ENCODE measurements at regions not wholly inside any gene's neighbourhood (a gene's known extent, or its start where the extent isn't known, plus 50 kb on each side); places are given as distances from the start of the nearest gene placed in this dataset.
A peak's percentile ranks its signal among the peaks of the same experiment; 100 is the strongest.

GRCh38 chr12:39157696-39158342, 252.4 kb upstream of the CPNE8 start:
- Histone ChIP-seq H3K18ac (ENCODE audit: low read depth in 1 of 2, low read length in 2 of 2) (no peak overlapping the region), H2BK5ac (ENCODE audit: low read depth, low read length, poor library complexity, severe bottlenecking) (no peak overlapping the region), H3K27ac (ENCODE audit: low read length, poor library complexity, severe bottlenecking) (no peak overlapping the region), H3K4me3 (ENCODE audit: insufficient read depth in 1 of 2, low read depth in 1 of 2, low read length in 2 of 2) (no peak overlapping the region), H3K14ac (ENCODE audit: low read length in 2 of 2) (no peak overlapping the region), H4K91ac (ENCODE audit: low read length) (no peak overlapping the region), H3K4me1 (ENCODE audit: control insufficient read depth, insufficient read depth, low read depth, low read length) (no peaks in the 10 kb centered on the region), H4K8ac (ENCODE audit: low read length) (no peak overlapping the region), H3K9ac (ENCODE audit: low read length) (no peak overlapping the region), H3K23ac (ENCODE audit: low read length in 2 of 2) (no peak overlapping the region), H2AFZ (ENCODE audit: low read depth, low read length) (no peak overlapping the region), H2BK120ac (ENCODE audit: low read depth, low read length) (no peak overlapping the region), H2BK15ac (ENCODE audit: low read depth, poor library complexity, severe bottlenecking) (no peak overlapping the region), H3K36me3 (ENCODE audit: control insufficient read depth in 1 of 2, insufficient read depth in 2 of 2, low read depth in 1 of 2, low read length in 2 of 2) (no peaks in the 10 kb centered on the region), H2BK12ac (ENCODE audit: low read length in 2 of 2) (no peak overlapping the region), H3K79me1 (replicated peaks; ENCODE audit: low read length, poor library complexity, severe bottlenecking) (no peaks in the 10 kb centered on the region), H3K9me3 (ENCODE audit: control insufficient read depth, low read length) (peaks cover 5% of the 10 kb centered on the region), H3K27me3 (ENCODE audit: control insufficient read depth in 1 of 2, insufficient read depth in 1 of 2, low read length in 2 of 2) (no peaks in the 10 kb centered on the region), H3K4ac (ENCODE audit: low read depth in 1 of 2, low read length in 2 of 2) (no peak overlapping the region), H3K4me2 (ENCODE audit: low read length, poor library complexity, severe bottlenecking) (no peak overlapping the region), H2AK5ac (ENCODE audit: low read length, severe bottlenecking) (no peak overlapping the region)
- 85% methylated on average over 5 of the region's 5 CpGs for WGBS
- no peak for DNase-seq

GRCh38 chr12:39145175-39145999, 240.0 kb upstream of the CPNE8 start:
- Histone ChIP-seq H3K18ac (ENCODE audit: low read depth in 1 of 2, low read length in 2 of 2) (peak overlapping the region in 1 of 2 experiments; percentile 46), H3K23ac (ENCODE audit: low read length in 2 of 2) (no peak overlapping the region), H4K91ac (ENCODE audit: low read length) (no peak overlapping the region), H2BK5ac (ENCODE audit: low read depth, low read length, poor library complexity, severe bottlenecking) (no peak overlapping the region), H3K4ac (ENCODE audit: low read depth in 1 of 2, low read length in 2 of 2) (peak overlapping the region in 1 of 2 experiments; percentile 7), H3K27ac (ENCODE audit: low read length, poor library complexity, severe bottlenecking) (no peak overlapping the region), H2BK12ac (ENCODE audit: low read length in 2 of 2) (no peak overlapping the region), H2AK5ac (ENCODE audit: low read length, severe bottlenecking) (no peak overlapping the region), H3K14ac (ENCODE audit: low read length in 2 of 2) (no peak overlapping the region), H2BK120ac (ENCODE audit: low read depth, low read length) (no peak overlapping the region), H3K9ac (ENCODE audit: low read length) (no peak overlapping the region), H3K27me3 (ENCODE audit: control insufficient read depth in 1 of 2, insufficient read depth in 1 of 2, low read length in 2 of 2) (peaks cover 0 to 28% of the 10 kb centered on the region in 2 experiments), H3K4me1 (ENCODE audit: control insufficient read depth, insufficient read depth, low read depth, low read length) (peaks cover 5% of the 10 kb centered on the region), H3K9me3 (ENCODE audit: control insufficient read depth, low read length) (peaks cover 9% of the 10 kb centered on the region), H3K36me3 (ENCODE audit: control insufficient read depth in 1 of 2, insufficient read depth in 2 of 2, low read depth in 1 of 2, low read length in 2 of 2) (no peaks in the 10 kb centered on the region), H3K4me2 (ENCODE audit: low read length, poor library complexity, severe bottlenecking) (peak overlapping the region; percentile 26), H3K79me1 (replicated peaks; ENCODE audit: low read length, poor library complexity, severe bottlenecking) (no peaks in the 10 kb centered on the region), H4K8ac (ENCODE audit: low read length) (peak overlapping the region; percentile 75), H3K4me3 (ENCODE audit: insufficient read depth in 1 of 2, low read depth in 1 of 2, low read length in 2 of 2) (peak overlapping the region; percentile 39 to 58), H2BK15ac (ENCODE audit: low read depth, poor library complexity, severe bottlenecking) (no peak overlapping the region), H2AFZ (ENCODE audit: low read depth, low read length) (peak overlapping the region; percentile 54)
- peak; percentile 29 for DNase-seq
- 62% methylated on average over 65 of the region's 70 CpGs for WGBS

- peaks cover 5% of the 10 kb centered on the region for H3K4me1 ChIP-seq (ENCODE audit: control insufficient read depth, insufficient read depth, low read depth, low read length)
- no peak for DNase-seq
- H3K14ac ChIP-seq (ENCODE audit: low read length in 2 of 2), result no peak overlapping the region
- peaks cover 2% of the 10 kb centered on the region for H3K9me3 ChIP-seq (ENCODE audit: control insufficient read depth, low read length)
- H3K4ac ChIP-seq (ENCODE audit: low read depth in 1 of 2, low read length in 2 of 2), result no peak overlapping the region
- H3K4me2 ChIP-seq (ENCODE audit: low read length, poor library complexity, severe bottlenecking), result no peak overlapping the region
- no peak overlapping the region for H3K9ac ChIP-seq (ENCODE audit: low read length)
- peak overlapping the region; percentile 8 for H4K91ac ChIP-seq (ENCODE audit: low read length)
- H3K36me3 ChIP-seq (ENCODE audit: control insufficient read depth in 1 of 2, insufficient read depth in 2 of 2, low read depth in 1 of 2, low read length in 2 of 2), result no peaks in the 10 kb centered on the region
- H2BK5ac ChIP-seq (ENCODE audit: low read depth, low read length, poor library complexity, severe bottlenecking), result no peak overlapping the region
- no peak overlapping the region for H2BK15ac ChIP-seq (ENCODE audit: low read depth, poor library complexity, severe bottlenecking)
- H4K8ac ChIP-seq (ENCODE audit: low read length), result no peak overlapping the region
- H3K4me3 ChIP-seq (ENCODE audit: insufficient read depth in 1 of 2, low read depth in 1 of 2, low read length in 2 of 2), result peak overlapping the region in 1 of 2 experiments; percentile 58
- H2AFZ ChIP-seq (ENCODE audit: low read depth, low read length), result no peak overlapping the region
- no peak overlapping the region for H2BK12ac ChIP-seq (ENCODE audit: low read length in 2 of 2)
- no peaks in the 10 kb centered on the region for H3K79me1 ChIP-seq (replicated peaks; ENCODE audit: low read length, poor library complexity, severe bottlenecking)
- H3K27me3 ChIP-seq (ENCODE audit: control insufficient read depth in 1 of 2, insufficient read depth in 1 of 2, low read length in 2 of 2), result peaks cover 0 to 28% of the 10 kb centered on the region in 2 experiments
- no peak overlapping the region for H2BK120ac ChIP-seq (ENCODE audit: low read depth, low read length)
- 81% methylated on average over 30 of the region's 41 CpGs for WGBS
- H3K23ac ChIP-seq (ENCODE audit: low read length in 2 of 2), result no peak overlapping the region
- no peak overlapping the region for H2AK5ac ChIP-seq (ENCODE audit: low read length, severe bottlenecking)
- no peak overlapping the region for H3K27ac ChIP-seq (ENCODE audit: low read length, poor library complexity, severe bottlenecking)
- H3K18ac ChIP-seq (ENCODE audit: low read depth in 1 of 2, low read length in 2 of 2), result peak overlapping the region in 1 of 2 experiments; percentile 8
These were observed 239.2 kb upstream of the CPNE8 start for GRCh38 chr12:39144613-39145061.

- no peak overlapping the region for H4K8ac ChIP-seq (ENCODE audit: low read length)
- H3K4me1 ChIP-seq (ENCODE audit: control insufficient read depth, insufficient read depth, low read depth, low read length), result no peaks in the 10 kb centered on the region
- no peak overlapping the region for H3K4me3 ChIP-seq (ENCODE audit: insufficient read depth in 1 of 2, low read depth in 1 of 2, low read length in 2 of 2)
- no peak overlapping the region for H2BK120ac ChIP-seq (ENCODE audit: low read depth, low read length)
- no peak overlapping the region for H3K9ac ChIP-seq (ENCODE audit: low read length)
- no peak overlapping the region for H2BK5ac ChIP-seq (ENCODE audit: low read depth, low read length, poor library complexity, severe bottlenecking)
- no peaks in the 10 kb centered on the region for H3K79me1 ChIP-seq (replicated peaks; ENCODE audit: low read length, poor library complexity, severe bottlenecking)
- no peak overlapping the region for H2AK5ac ChIP-seq (ENCODE audit: low read length, severe bottlenecking)
- 86% methylated on average over 3 of the region's 4 CpGs for WGBS
- no peak overlapping the region for H3K18ac ChIP-seq (ENCODE audit: low read depth in 1 of 2, low read length in 2 of 2)
- no peak overlapping the region for H3K14ac ChIP-seq (ENCODE audit: low read length in 2 of 2)
- H2AFZ ChIP-seq (ENCODE audit: low read depth, low read length), result no peak overlapping the region
- H3K9me3 ChIP-seq (ENCODE audit: control insufficient read depth, low read length), result no peaks in the 10 kb centered on the region
- H3K23ac ChIP-seq (ENCODE audit: low read length in 2 of 2), result no peak overlapping the region
- no peak overlapping the region for H3K4me2 ChIP-seq (ENCODE audit: low read length, poor library complexity, severe bottlenecking)
- no peak overlapping the region for H4K91ac ChIP-seq (ENCODE audit: low read length)
- no peak overlapping the region for H2BK15ac ChIP-seq (ENCODE audit: low read depth, poor library complexity, severe bottlenecking)
- H2BK12ac ChIP-seq (ENCODE audit: low read length in 2 of 2), result no peak overlapping the region
- H3K4ac ChIP-seq (ENCODE audit: low read depth in 1 of 2, low read length in 2 of 2), result no peak overlapping the region
- H3K27me3 ChIP-seq (ENCODE audit: control insufficient read depth in 1 of 2, insufficient read depth in 1 of 2, low read length in 2 of 2), result peaks cover 0 to under 1% of the 10 kb centered on the region in 2 experiments
- no peak overlapping the region for H3K27ac ChIP-seq (ENCODE audit: low read length, poor library complexity, severe bottlenecking)
- H3K36me3 ChIP-seq (ENCODE audit: control insufficient read depth in 1 of 2, insufficient read depth in 2 of 2, low read depth in 1 of 2, low read length in 2 of 2), result no peaks in the 10 kb centered on the region
- no peak for DNase-seq
These were observed 232.9 kb upstream of the CPNE8 start for GRCh38 chr12:39138268-39138667.
